ENCODE measurements at regions not wholly inside any gene's neighbourhood (a gene's known extent, or its start where the extent isn't known, plus 50 kb on each side); places are given as distances from the start of the nearest gene placed in this dataset.

DNA sequence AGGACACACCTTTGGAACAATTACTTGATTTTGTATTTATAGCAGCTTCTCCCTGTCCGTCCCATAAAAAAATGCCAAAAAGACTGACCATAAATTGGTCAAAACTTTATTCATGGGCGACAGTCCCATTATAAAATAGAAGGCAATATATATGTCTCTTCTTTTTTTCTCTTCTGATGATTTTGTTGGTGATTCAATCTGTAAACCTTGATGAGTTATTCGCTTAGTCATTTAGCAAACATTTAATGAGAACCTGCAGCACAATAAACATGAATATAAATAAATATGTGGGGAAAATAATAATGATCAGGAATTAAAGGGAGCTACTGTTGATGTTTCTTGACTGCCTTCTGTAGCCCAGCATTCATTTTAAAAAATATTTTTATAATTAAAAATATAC, 356.4 kb upstream of the ACTBL2 start:
- DNase-seq (ENCODE audit: low spot score) = no peak

DNA sequence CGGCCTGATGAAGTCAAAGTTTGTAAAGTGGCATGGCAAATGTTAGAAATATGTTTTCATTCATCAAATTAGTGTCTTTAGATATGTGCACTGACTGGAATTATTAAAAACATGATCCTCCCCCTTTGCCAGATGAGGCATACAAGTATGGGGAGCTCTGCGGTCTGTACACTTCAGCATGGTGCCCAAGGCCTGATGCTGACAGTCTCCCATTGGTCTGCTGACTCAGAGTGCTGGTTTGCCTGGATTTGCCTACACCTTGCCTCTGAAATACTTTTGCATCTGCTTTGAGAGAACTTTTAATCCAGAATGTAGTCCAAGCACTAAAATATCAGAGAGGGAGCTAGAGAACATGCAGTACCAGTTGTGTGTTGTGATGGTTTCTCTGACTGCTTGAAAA, 354.3 kb upstream of the ACTBL2 start:
- DNase-seq (ENCODE audit: low spot score) = no peak

- DNase-seq (ENCODE audit: low spot score) = no peak
These were observed 353.7 kb upstream of the ACTBL2 start for GRCh38 chr5:57836331-57836730.

DNA sequence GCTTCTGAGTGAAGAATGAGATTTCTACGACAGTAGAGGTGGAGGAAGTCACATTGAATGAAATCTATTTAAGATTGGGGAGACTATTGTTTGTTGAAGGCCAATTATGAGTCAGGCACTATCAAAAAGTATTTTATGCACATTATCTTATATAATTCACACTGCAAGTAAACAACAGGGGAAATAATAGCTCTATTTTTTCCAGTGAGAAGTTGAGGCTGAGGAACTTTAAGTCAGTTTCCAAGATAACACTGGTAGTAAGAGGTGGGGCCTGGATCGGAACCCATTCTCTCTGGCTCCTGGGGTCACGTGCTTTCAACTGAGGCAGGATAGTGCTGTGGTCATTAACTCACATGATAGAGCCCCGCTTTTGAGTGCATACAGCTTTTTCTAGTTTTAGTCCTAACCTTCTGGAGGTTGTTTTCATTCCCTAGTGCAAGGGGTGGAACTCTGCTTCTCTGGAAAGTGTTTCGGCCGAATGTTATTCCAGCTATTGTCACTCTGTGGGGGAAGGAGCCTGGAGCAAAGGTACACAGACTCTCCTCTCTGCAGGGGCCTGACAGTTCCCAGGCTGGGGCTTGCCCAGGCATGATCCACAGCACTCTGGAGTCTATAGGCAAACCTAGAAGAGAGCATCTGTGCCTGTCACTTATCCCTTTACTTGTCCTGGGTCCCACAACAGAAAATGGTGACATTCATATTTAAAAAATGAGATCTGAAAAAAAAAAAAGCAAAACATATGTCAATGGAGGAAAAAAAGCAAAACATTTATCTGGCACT, 352.4 kb upstream of the ACTBL2 start:
- DNase-seq (ENCODE audit: low spot score) = no peak

- DNase-seq (ENCODE audit: low spot score) = no peak
These were observed 350.9 kb upstream of the ACTBL2 start for GRCh38 chr5:57833489-57833888.

- DNase-seq (ENCODE audit: low spot score) = no peak
These were observed 350.3 kb upstream of the ACTBL2 start for GRCh38 chr5:57832875-57833274.

DNA sequence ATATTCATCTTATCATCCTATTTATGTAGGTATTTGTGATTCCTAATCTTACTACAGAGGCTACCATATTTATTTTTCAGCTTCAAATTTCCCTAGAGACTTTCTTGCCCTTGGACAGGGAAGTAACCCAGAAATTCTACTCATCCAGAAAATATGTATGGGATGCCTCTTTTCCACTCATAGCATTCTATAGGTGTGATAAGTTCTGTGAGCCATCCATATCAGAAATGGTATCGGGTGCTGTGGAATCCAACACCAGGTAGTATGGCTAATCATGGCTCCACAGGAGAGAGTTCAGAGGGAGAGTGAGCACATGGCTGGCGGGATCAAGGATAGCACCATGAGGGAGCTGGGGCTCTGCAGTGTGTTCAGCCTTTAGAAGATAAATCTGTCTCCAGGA, 349.3 kb upstream of the ACTBL2 start:
- DNase-seq (ENCODE audit: low spot score) = no peak

DNA sequence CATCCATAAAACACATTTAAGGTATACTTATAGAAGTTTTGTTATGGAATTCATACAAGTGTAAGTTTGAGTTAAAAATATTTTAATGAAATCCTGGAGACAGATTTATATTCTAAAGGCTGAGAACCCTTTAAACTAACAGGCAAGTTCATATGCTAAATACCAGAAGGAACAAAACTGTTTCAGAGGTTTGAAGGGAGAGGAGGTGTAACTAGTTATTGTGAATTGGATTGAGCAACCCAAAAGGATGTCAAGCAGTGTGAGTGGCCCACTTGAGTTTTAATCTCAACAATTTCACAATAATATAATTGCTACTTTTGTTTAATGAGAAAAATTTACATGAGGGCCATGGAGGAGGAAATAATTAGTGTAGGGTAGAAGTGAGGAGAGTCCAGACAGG, 348.5 kb upstream of the ACTBL2 start:
- DNase-seq (ENCODE audit: low spot score) = no peak

DNA sequence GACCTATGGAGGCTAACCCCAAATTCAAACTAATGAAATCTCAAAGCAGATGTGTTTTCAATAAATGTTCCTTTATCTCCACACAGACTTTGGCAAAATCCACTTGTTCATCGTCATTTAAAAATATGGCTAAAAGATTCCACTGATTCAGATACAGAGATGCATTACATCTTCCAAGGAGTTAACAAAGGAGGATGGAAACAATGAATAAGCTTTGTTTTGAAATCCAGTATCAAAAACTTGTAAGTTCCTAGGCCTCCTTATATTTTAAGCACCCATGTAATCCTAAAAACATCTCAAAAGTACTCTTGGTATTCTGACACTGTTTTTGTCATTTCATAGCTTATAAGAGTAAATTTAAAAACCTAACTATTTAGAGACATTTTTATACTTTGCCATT, 345.6 kb upstream of the ACTBL2 start:
- no peak for DNase-seq (ENCODE audit: low spot score)

- no peak for DNase-seq (ENCODE audit: low spot score)
These were observed 342.5 kb upstream of the ACTBL2 start for GRCh38 chr5:57825031-57825686.

- DNase-seq (ENCODE audit: low spot score) = no peak
These were observed 342.0 kb upstream of the ACTBL2 start for GRCh38 chr5:57824623-57825022.

- DNase-seq (ENCODE audit: low spot score) = no peak
These were observed 341.4 kb upstream of the ACTBL2 start for GRCh38 chr5:57824047-57824446.

GRCh38 chr5:57822651-57823050, 340.0 kb upstream of the ACTBL2 start:
- DNase-seq (ENCODE audit: low spot score) = no peak

GRCh38 chr5:57818397-57818796, 335.8 kb upstream of the ACTBL2 start:
- DNase-seq (ENCODE audit: low spot score) = no peak

GRCh38 chr5:57817924-57818323, 335.3 kb upstream of the ACTBL2 start:
- no peak for DNase-seq (ENCODE audit: low spot score)

- DNase-seq (ENCODE audit: low spot score) = no peak
These were observed 334.4 kb upstream of the ACTBL2 start for GRCh38 chr5:57817001-57817453.

DNA sequence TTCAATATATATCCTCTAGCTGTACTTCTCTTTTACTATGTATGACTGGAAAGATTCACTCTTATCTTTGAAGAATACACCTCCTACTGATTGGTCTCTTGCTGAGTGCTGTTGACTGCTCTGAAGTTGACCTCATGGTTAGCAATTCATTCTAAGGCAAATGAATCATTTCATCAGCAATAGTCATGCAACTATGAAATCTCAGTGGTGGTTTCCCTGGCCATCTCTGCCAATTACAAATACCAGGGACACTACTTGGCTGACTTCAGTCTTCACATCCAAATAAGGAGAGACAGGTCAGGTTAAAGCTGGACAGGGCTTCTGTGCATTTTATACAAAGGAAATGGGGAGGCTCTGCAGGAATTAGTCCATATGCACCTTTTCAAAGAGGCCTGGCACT, 333.5 kb upstream of the ACTBL2 start:
- DNase-seq (ENCODE audit: low spot score) = no peak

DNA sequence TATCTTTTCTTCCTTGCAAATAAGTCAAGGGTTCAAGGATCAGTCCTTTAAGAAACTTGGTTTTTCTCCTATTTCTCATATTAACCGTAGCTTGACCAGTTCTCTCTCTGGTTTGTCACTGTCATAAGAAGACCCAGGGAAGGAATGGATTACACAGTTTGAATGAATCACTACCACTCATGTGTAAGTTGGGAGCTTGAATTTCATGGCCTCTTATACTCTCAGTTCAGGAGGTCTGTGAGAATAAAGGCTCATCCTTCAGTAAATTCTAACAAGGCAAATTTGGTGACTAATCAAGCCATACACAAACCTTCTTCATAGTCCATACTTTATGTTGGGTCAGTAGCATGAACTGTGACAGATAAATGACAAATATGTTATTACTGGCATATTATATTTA, 323.1 kb upstream of the ACTBL2 start:
- no peak for DNase-seq (ENCODE audit: low spot score)

GRCh38 chr5:57805170-57805569, 322.6 kb upstream of the ACTBL2 start:
- no peak for DNase-seq (ENCODE audit: low spot score)

DNA sequence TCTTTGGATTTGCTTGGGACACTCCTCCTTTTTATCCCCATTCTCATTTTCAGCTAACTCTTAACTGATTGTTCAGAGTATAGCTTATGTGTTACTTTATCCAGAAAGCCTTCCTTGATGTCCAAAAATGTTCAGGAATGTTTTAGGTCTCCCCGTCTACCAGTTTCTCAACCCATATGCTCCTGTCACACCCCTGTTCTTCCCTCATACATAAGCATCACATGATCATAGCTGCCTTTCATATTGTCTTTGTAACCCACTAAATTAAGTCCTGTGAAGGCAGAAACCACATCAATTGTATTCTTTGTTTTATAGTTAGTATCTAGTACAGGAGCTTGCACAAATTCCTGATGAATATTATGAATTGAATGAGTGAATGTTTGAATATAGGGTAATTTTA, 321.9 kb upstream of the ACTBL2 start:
- DNase-seq (ENCODE audit: low spot score) = no peak

GRCh38 chr5:57804007-57804444, 321.4 kb upstream of the ACTBL2 start:
- no peak for DNase-seq (ENCODE audit: low spot score)

DNA sequence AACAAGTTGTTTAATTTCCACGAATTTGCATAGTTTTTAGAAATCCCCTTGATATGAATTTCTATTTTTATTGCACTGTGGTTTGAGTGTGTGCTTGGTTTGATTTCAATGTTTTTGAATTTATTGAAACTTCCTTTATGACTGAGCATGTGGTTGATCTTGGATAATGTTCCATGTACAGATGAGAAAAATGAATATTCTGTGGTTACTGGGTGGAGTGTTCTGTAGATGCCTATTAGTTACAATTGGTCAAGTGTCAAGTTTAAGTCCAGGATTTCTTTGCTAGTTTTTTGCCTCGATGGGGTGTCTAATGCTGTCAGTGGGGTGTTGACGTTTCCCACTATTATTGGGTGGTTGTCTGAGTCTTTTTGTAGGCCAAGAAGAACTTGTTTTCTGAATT, 319.5 kb upstream of the ACTBL2 start:
- DNase-seq (ENCODE audit: low spot score) = no peak

- no peak for DNase-seq (ENCODE audit: low spot score)
These were observed 312.6 kb upstream of the ACTBL2 start for GRCh38 chr5:57795203-57795602.

DNA sequence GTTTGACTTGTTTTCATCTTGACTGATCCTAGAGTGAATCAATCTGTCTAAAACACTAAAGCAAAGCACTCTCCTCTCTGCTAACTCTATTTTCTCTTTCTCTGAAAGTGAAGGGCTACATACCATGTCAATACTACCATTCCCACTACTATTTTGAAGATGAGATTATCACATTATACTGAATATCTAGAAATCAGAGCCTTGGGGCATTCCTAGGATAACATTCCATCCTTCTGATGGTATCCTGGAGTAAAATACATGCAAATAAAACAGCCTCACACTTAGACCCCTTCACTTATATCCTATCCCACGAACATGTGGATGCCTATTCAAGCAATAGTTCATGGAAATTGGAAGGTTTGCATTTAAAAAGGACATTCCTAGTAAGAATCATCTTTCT, 309.3 kb upstream of the ACTBL2 start:
- DNase-seq (ENCODE audit: low spot score) = no peak
